ENCODE measurements at regions not wholly inside any gene's neighbourhood (a gene's known extent, or its start where the extent isn't known, plus 50 kb on each side); places are given as distances from the start of the nearest gene placed in this dataset.

GRCh38 chr15:62412686-62413085 lies 247.6 kb upstream of the C2CD4B start:
- Histone ChIP-seq H2AFZ (ENCODE audit: low read length) (no peak overlapping the region), H4K20me1 (ENCODE audit: control insufficient read depth, extremely low read depth, insufficient read depth, low read length) (no peaks in the 10 kb centered on the region), H3K9me3 (ENCODE audit: control insufficient read depth, insufficient read depth, low read depth, low read length) (no peaks in the 10 kb centered on the region), H3K27ac (ENCODE audit: insufficient read depth, low read length) (no peak overlapping the region), H3K79me2 (ENCODE audit: control insufficient read depth, insufficient read depth, low read length) (peaks cover 2% of the 10 kb centered on the region), H3K36me3 (ENCODE audit: control insufficient read depth, insufficient read depth, low read length) (no peaks in the 10 kb centered on the region), H3K27me3 (ENCODE audit: control insufficient read depth, insufficient read depth, low read length) (no peaks in the 10 kb centered on the region), H3K4me3 (replicated peaks in 1 of 4; ENCODE audit: control extremely low read depth in 1 of 4, insufficient read depth in 1 of 4, low read depth in 3 of 4, low read length in 4 of 4) (no peak overlapping the region), H3K4me1 (ENCODE audit: control insufficient read depth, extremely low read depth, insufficient read depth, low read length) (peaks cover 11% of the 10 kb centered on the region), H3K9ac (ENCODE audit: insufficient read depth, low read length) (no peak overlapping the region), H3K4me2 (ENCODE audit: extremely low read depth, insufficient read depth, low read length) (peak overlapping the region; percentile 45)
- no peak for DNase-seq (ENCODE audit: low read depth in 2 of 2)
- TF ChIP-seq CTCF (conservative IDR thresholded peaks at IDR 0.05 in 1 of 2, IDR thresholded peaks at IDR 0.05 in 1 of 2; ENCODE audit: low read depth in 1 of 2, low read length in 2 of 2) (no peak), EZH2 (IDR thresholded peaks at IDR 0.05; ENCODE audit: low read length, missing control alignments) (no peak)

DNA sequence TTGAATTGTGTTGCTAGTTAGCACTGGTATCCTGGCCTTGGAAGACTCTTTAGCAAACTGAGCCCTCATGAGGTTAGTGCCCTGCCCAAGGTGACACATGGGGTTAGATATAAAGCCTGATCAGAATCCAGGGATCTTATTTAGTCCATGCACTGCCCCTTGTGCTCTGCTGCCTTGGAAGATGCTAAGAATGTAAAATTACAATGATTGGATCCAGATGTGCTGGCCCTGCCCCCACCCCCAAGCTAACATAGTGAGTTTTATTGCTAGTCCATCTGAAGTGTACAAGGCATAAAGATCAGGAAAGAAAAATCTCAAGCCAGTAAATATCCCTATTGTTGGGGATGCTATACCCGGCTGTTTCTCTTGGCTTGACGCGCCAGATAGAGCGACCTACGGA lies 248.1 kb upstream of the C2CD4B start:
- DNase-seq (ENCODE audit: low read depth in 2 of 2) = peak in 1 of 2 donors; percentile 43
- peaks cover 11% of the 10 kb centered on the region for H3K4me1 ChIP-seq (ENCODE audit: control insufficient read depth, extremely low read depth, insufficient read depth, low read length)

GRCh38 chr15:62413786-62414185 lies 248.7 kb upstream of the C2CD4B start:
- peak in 1 of 2 donors; percentile 95 for DNase-seq (ENCODE audit: low read depth in 2 of 2)
- Histone ChIP-seq H3K27ac (ENCODE audit: insufficient read depth, low read length) (no peak overlapping the region), H3K9me3 (ENCODE audit: control insufficient read depth, insufficient read depth, low read depth, low read length) (no peaks in the 10 kb centered on the region), H4K20me1 (ENCODE audit: control insufficient read depth, extremely low read depth, insufficient read depth, low read length) (no peaks in the 10 kb centered on the region), H3K36me3 (ENCODE audit: control insufficient read depth, insufficient read depth, low read length) (no peaks in the 10 kb centered on the region), H3K79me2 (ENCODE audit: control insufficient read depth, insufficient read depth, low read length) (peaks cover 2% of the 10 kb centered on the region), H3K27me3 (ENCODE audit: control insufficient read depth, insufficient read depth, low read length) (no peaks in the 10 kb centered on the region), H2AFZ (ENCODE audit: low read length) (no peak overlapping the region), H3K4me2 (ENCODE audit: extremely low read depth, insufficient read depth, low read length) (no peak overlapping the region), H3K9ac (ENCODE audit: insufficient read depth, low read length) (no peak overlapping the region), H3K4me1 (ENCODE audit: control insufficient read depth, extremely low read depth, insufficient read depth, low read length) (peaks cover 11% of the 10 kb centered on the region), H3K4me3 (replicated peaks in 1 of 4; ENCODE audit: control extremely low read depth in 1 of 4, insufficient read depth in 1 of 4, low read depth in 3 of 4, low read length in 4 of 4) (no peak overlapping the region)
- no peak for TF ChIP-seq CTCF (conservative IDR thresholded peaks at IDR 0.05 in 1 of 2, IDR thresholded peaks at IDR 0.05 in 1 of 2; ENCODE audit: low read depth in 1 of 2, low read length in 2 of 2)
- TF ChIP-seq EZH2 (IDR thresholded peaks at IDR 0.05; ENCODE audit: low read length, missing control alignments) = no peak

More for the DNA sequence above, 248.1 kb upstream of the C2CD4B start:
- H3K79me2 ChIP-seq (ENCODE audit: control insufficient read depth, insufficient read depth, low read length) = peaks cover 2% of the 10 kb centered on the region
- H3K27me3 ChIP-seq (ENCODE audit: control insufficient read depth, insufficient read depth, low read length) = no peaks in the 10 kb centered on the region
- no peaks in the 10 kb centered on the region for H3K36me3 ChIP-seq (ENCODE audit: control insufficient read depth, insufficient read depth, low read length)
- H4K20me1 ChIP-seq (ENCODE audit: control insufficient read depth, extremely low read depth, insufficient read depth, low read length) = no peaks in the 10 kb centered on the region
- no peak overlapping the region for H3K27ac ChIP-seq (ENCODE audit: insufficient read depth, low read length)
- no peak overlapping the region for H3K9ac ChIP-seq (ENCODE audit: insufficient read depth, low read length)
- no peak overlapping the region for H3K4me3 ChIP-seq (replicated peaks in 1 of 4; ENCODE audit: control extremely low read depth in 1 of 4, insufficient read depth in 1 of 4, low read depth in 3 of 4, low read length in 4 of 4)
- H3K4me2 ChIP-seq (ENCODE audit: extremely low read depth, insufficient read depth, low read length) = peak overlapping the region; percentile 45
- no peaks in the 10 kb centered on the region for H3K9me3 ChIP-seq (ENCODE audit: control insufficient read depth, insufficient read depth, low read depth, low read length)
- H2AFZ ChIP-seq (ENCODE audit: low read length) = no peak overlapping the region
- no peak for TF ChIP-seq EZH2 (IDR thresholded peaks at IDR 0.05; ENCODE audit: low read length, missing control alignments)
- no peak for TF ChIP-seq CTCF (conservative IDR thresholded peaks at IDR 0.05 in 1 of 2, IDR thresholded peaks at IDR 0.05 in 1 of 2; ENCODE audit: low read depth in 1 of 2, low read length in 2 of 2)

Measured in fibroblast of lung (primary cell).